ENCODE measurements at regions not wholly inside any gene's neighbourhood (a gene's known extent, or its start where the extent isn't known, plus 50 kb on each side); places are given as distances from the start of the nearest gene placed in this dataset.

GRCh38 chr13:78022164-78022877 lies 103.7 kb upstream of the EDNRB start:
- TF ChIP-seq, protein P1, sequence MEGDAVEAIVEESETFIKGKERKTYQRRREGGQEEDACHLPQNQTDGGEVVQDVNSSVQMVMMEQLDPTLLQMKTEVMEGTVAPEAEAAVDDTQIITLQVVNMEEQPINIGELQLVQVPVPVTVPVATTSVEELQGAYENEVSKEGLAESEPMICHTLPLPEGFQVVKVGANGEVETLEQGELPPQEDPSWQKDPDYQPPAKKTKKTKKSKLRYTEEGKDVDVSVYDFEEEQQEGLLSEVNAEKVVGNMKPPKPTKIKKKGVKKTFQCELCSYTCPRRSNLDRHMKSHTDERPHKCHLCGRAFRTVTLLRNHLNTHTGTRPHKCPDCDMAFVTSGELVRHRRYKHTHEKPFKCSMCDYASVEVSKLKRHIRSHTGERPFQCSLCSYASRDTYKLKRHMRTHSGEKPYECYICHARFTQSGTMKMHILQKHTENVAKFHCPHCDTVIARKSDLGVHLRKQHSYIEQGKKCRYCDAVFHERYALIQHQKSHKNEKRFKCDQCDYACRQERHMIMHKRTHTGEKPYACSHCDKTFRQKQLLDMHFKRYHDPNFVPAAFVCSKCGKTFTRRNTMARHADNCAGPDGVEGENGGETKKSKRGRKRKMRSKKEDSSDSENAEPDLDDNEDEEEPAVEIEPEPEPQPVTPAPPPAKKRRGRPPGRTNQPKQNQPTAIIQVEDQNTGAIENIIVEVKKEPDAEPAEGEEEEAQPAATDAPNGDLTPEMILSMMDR (IDR thresholded peaks at IDR 0.05; ENCODE audit: low read length): no peak
- no peak for TF ChIP-seq EZH2 (IDR thresholded peaks at IDR 0.05; ENCODE audit: borderline replicate concordance, low read length)

Data from OCI-LY1 (cell line).